Spleen (tissue), 11 donors: ENCODE measurements at regions not wholly inside any gene's neighbourhood (a gene's known extent, or its start where the extent isn't known, plus 50 kb on each side); places are given as distances from the start of the nearest gene placed in this dataset.

Experiments used
- DNase-seq: peaks from one replicate; pipeline ENCODE4 v3.0.0-alpha.2; 2020
- H3K27ac ChIP-seq, 8 donors: fragments of 200-600 bp; sonication (generic) in 7 of 8; 1 replicate in 4 of 8; 2 replicates in 4 of 8; pipeline versions ENCODE4 v1.5.0 to v1.8.0; 2016 to 2021; ENCODE audit warnings: inconsistent platforms in 4 of 8, mild to moderate bottlenecking in 4 of 8, moderate library complexity in 1 of 8
- H3K27me3 ChIP-seq, 7 donors: fragments of 200-600 bp; sonication (generic) in 6 of 7; replicated peaks in 1 of 7; 1 replicate in 4 of 7; 2 replicates in 3 of 7; pipeline versions ENCODE4 v1.5.0 to v1.8.0; 2016 to 2021; ENCODE audit warnings: inconsistent platforms in 3 of 7, mild to moderate bottlenecking in 1 of 7
- H3K36me3 ChIP-seq, 6 donors: fragments of 200-600 bp; sonication (generic) in 5 of 6; 1 replicate in 4 of 6; 2 replicates in 2 of 6; pipeline versions ENCODE4 v1.5.0 to v1.8.0; 2016 to 2021; ENCODE audit warnings: inconsistent platforms in 2 of 6
- H3K4me1 ChIP-seq, 6 donors: fragments of 200-600 bp; sonication (generic) in 5 of 6; 1 replicate in 3 of 6; 2 replicates in 3 of 6; pipeline versions ENCODE4 v1.5.0 to v1.8.0; 2016 to 2021; ENCODE audit warnings: inconsistent platforms in 3 of 6
- H3K4me3 ChIP-seq, 8 donors: fragments of 200-600 bp; sonication (generic) in 7 of 8; 1 replicate in 4 of 8; 2 replicates in 4 of 8; pipeline versions ENCODE4 v1.5.0 to v1.8.0; 2016 to 2021; ENCODE audit warnings: inconsistent platforms in 4 of 8, mild to moderate bottlenecking in 4 of 8, moderate library complexity in 2 of 8
- H3K9me3 ChIP-seq, 8 donors: fragments of 200-600 bp; sonication (generic) in 7 of 8; 1 replicate in 4 of 8; 2 replicates in 4 of 8; pipeline versions ENCODE4 v1.5.0 to v1.8.0; 2016 to 2021; ENCODE audit warnings: inconsistent platforms in 4 of 8
- POLR2A ChIP-seq, 3 donors: fragments of 450-650 bp; IDR thresholded peaks; one replicate each; pipeline ENCODE4 v1.5.1; 2017; ENCODE audit warnings: antibody characterized with exemption in 3 of 3, mild to moderate bottlenecking in 1 of 3
- POLR2AphosphoS5 ChIP-seq, 3 donors: sonication (generic); formaldehyde crosslinking; IDR thresholded peaks; one replicate each; pipeline ENCODE4 v1.5.1; 2017; ENCODE audit warnings: antibody characterized with exemption in 3 of 3
- WGBS, 5 donors: extraction: QIAGEN DNeasy Blood & Tissue Kit in 3 of 5; methylation state at CpG; one replicate each; pipeline versions ENCODE4 v1.1.5 to v1.1.7; 2013 to 2018; 5-methylcytosine and 5-hydroxymethylcytosine counted together
- intact Hi-C: fragments of 100-400 bp; cut with DNase I; formaldehyde crosslinking; loops from one replicate; pipeline ENCODE4 v1.15.0; 2023; ENCODE audit warnings: low total_unique reads
- TF ChIP-seq, protein P1 (sequence below), 11 experiments: fragments of 200-600 bp in 7 of 11; fragments of 450-650 bp in 4 of 11; sonication (generic) in 4 of 11; IDR thresholded peaks in 8 of 11; conservative IDR thresholded peaks in 3 of 11; 1 replicate in 7 of 11; 2 replicates in 4 of 11; pipeline versions ENCODE4 v1.4.0 to v1.8.0; 2016 to 2021; ENCODE audit warnings: antibody characterized with exemption in 11 of 11, inconsistent platforms in 4 of 11, mild to moderate bottlenecking in 1 of 11
- donor health status: healthy with polysubstance abuse.
- donor health status: DM: no; HTN: no; CAD: no; lungs with moderate emphysema.
- donor health status: DM: no; HTN: no; CAD: no.
- donor health status: Bipolar disorder and iron deficiency.
- donor health status: healthy.
- donor health status: DM: no; HTN: no; CAD: no.
- donor health status: DM: yes; HTN: yes; CAD: no.

DNA sequence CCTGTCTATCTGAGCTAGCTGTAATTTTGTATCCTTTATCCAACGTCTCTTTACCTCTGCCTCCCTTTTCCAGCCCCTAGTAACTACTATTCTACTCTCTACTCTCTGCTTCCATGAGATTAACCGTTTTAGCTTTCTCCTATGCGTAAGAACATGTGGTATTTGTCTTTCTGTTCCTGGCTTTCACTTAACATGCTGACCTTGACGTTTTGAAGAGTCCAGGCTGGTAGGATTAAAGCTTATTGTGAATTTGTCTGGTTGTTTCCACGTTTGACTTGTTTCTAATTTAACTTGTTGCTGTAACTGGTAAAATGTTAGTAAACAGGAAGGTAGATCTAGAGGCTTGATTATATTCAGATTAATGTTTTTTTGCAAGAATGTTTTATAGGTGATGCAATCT, 385.3 kb downstream of the PSAT1 start:
- TF ChIP-seq, protein P1, sequence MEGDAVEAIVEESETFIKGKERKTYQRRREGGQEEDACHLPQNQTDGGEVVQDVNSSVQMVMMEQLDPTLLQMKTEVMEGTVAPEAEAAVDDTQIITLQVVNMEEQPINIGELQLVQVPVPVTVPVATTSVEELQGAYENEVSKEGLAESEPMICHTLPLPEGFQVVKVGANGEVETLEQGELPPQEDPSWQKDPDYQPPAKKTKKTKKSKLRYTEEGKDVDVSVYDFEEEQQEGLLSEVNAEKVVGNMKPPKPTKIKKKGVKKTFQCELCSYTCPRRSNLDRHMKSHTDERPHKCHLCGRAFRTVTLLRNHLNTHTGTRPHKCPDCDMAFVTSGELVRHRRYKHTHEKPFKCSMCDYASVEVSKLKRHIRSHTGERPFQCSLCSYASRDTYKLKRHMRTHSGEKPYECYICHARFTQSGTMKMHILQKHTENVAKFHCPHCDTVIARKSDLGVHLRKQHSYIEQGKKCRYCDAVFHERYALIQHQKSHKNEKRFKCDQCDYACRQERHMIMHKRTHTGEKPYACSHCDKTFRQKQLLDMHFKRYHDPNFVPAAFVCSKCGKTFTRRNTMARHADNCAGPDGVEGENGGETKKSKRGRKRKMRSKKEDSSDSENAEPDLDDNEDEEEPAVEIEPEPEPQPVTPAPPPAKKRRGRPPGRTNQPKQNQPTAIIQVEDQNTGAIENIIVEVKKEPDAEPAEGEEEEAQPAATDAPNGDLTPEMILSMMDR (IDR thresholded peaks at IDR 0.05 in 8 of 11, conservative IDR thresholded peaks at IDR 0.05 in 3 of 11): no peak
- no peak for TF ChIP-seq POLR2A (IDR thresholded peaks at IDR 0.05)
- TF ChIP-seq POLR2AphosphoS5 (IDR thresholded peaks at IDR 0.05): no peak
- no peak overlapping the region for H3K4me3 ChIP-seq
- intact Hi-C loops: no loop called here
- H3K4me1 ChIP-seq: no peaks in the 10 kb centered on the region
- 40 to 64% (median 52%) methylated on average over 5 of the region's 5 CpGs for WGBS, 5 donors
- no peak for DNase-seq
- H3K36me3 ChIP-seq: no peaks in the 10 kb centered on the region
- no peaks in the 10 kb centered on the region for H3K9me3 ChIP-seq
- H3K27ac ChIP-seq: no peak overlapping the region
- no peaks in the 10 kb centered on the region for H3K27me3 ChIP-seq

GRCh38 chr9:78685471-78685870, 388.5 kb downstream of the PSAT1 start:
- Histone ChIP-seq H3K36me3 (no peaks in the 10 kb centered on the region), H3K4me1 (no peaks in the 10 kb centered on the region), H3K27ac (no peak overlapping the region), H3K4me3 (no peak overlapping the region), H3K9me3 (no peaks in the 10 kb centered on the region), H3K27me3 (no peaks in the 10 kb centered on the region)
- DNase-seq: no peak
- intact Hi-C loops: no loop called here
- WGBS, 5 donors: 91 to 98% (median 93%) methylated on average over 1 of the region's 1 CpG
- TF ChIP-seq POLR2AphosphoS5 (IDR thresholded peaks at IDR 0.05) (no peak), POLR2A (IDR thresholded peaks at IDR 0.05) (no peak)
- TF ChIP-seq, protein P1 (IDR thresholded peaks at IDR 0.05 in 8 of 11, conservative IDR thresholded peaks at IDR 0.05 in 3 of 11): no peak

GRCh38 chr9:78688796-78689195, 391.9 kb downstream of the PSAT1 start:
- Histone ChIP-seq H3K4me3 (no peak overlapping the region), H3K36me3 (no peaks in the 10 kb centered on the region), H3K4me1 (peaks cover 0 to 11% (median 0%) of the 10 kb centered on the region in 6 donors), H3K27ac (no peak overlapping the region), H3K9me3 (no peaks in the 10 kb centered on the region), H3K27me3 (no peaks in the 10 kb centered on the region)
- whole genome bisulfite sequencing, 5 donors: 45 to 80% (median 69%) methylated on average over 1 of the region's 1 CpG
- TF ChIP-seq, protein P1 (IDR thresholded peaks at IDR 0.05 in 8 of 11, conservative IDR thresholded peaks at IDR 0.05 in 3 of 11): no peak
- TF ChIP-seq POLR2AphosphoS5 (IDR thresholded peaks at IDR 0.05): no peak
- intact Hi-C loops: no loop called here
- no peak for DNase-seq

DNA sequence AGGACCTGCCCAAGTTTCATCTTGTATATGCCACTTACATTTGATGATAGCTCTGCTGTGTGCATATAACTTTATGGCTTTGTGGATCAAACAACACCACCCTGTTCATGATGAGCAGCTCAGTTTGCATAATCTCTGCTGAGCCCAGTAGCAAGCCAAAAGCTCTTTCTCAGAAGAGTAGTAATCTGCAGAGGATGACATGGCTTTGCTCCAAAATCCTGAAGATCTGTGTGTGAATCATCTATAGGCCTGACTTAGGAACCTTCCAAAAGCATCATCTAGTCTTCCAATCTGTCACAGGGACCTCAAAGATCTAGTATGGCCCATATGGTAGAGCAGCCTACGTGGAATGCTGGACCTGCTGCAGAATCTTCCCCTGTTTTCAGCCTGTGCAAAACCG, 394.6 kb downstream of the PSAT1 start:
- WGBS, 5 donors: 74 to 89% (median 83%) methylated on average over 2 of the region's 2 CpGs
- TF ChIP-seq, protein P1 (IDR thresholded peaks at IDR 0.05 in 8 of 11, conservative IDR thresholded peaks at IDR 0.05 in 3 of 11): no peak
- TF ChIP-seq POLR2A (IDR thresholded peaks at IDR 0.05): no peak
- Histone ChIP-seq H3K27ac (no peak overlapping the region), H3K27me3 (peaks cover 0 to 7% (median 0%) of the 10 kb centered on the region in 7 donors), H3K4me1 (peaks cover 0 to 33% (median 13%) of the 10 kb centered on the region in 6 donors), H3K9me3 (no peaks in the 10 kb centered on the region), H3K36me3 (no peaks in the 10 kb centered on the region), H3K4me3 (no peak overlapping the region)
- intact Hi-C loops: no loop called here
- no peak for DNase-seq
